Gastroesophageal sphincter (tissue), 4 donors: ENCODE measurements at regions not wholly inside any gene's neighbourhood (a gene's known extent, or its start where the extent isn't known, plus 50 kb on each side); places are given as distances from the start of the nearest gene placed in this dataset.

ENCODE experiments used
- ATAC-seq: fragments of 150-250 bp; one replicate; pipeline ENCODE4 v1.9.1; 2016; ENCODE audit warnings: mild to moderate bottlenecking, moderate library complexity
- H3K27ac ChIP-seq, 4 donors: fragments of 200-600 bp; sonication (generic) in 3 of 4; 1 replicate in 3 of 4; 2 replicates in 1 of 4; pipeline ENCODE4 v1.5.1; 2016 to 2019
- H3K27me3 ChIP-seq: fragments of 200-600 bp; sonication (generic); one replicate; pipeline ENCODE4 v1.5.1; 2019
- H3K36me3 ChIP-seq, 2 donors: fragments of 200-600 bp; sonication (generic); one replicate each; pipeline ENCODE4 v1.5.1; 2019; ENCODE audit warnings: control low read depth in 1 of 2
- H3K4me1 ChIP-seq, 3 donors: fragments of 200-600 bp; sonication (generic); 1 replicate in 2 of 3; 2 replicates in 1 of 3; pipeline ENCODE4 v1.5.1; 2016 to 2019; ENCODE audit warnings: control low read depth in 2 of 3
- H3K4me3 ChIP-seq, 2 donors: fragments of 200-600 bp; sonication (generic); one replicate each; pipeline ENCODE4 v1.5.1; 2019; ENCODE audit warnings: mild to moderate bottlenecking in 1 of 2, moderate library complexity in 1 of 2
- H3K9me3 ChIP-seq, 3 donors: fragments of 200-600 bp; sonication (generic); one replicate each; pipeline ENCODE4 v1.5.1; 2017 to 2019; ENCODE audit warnings: control low read depth in 2 of 3
- EP300 ChIP-seq: sonication (generic); formaldehyde crosslinking; IDR thresholded peaks from one replicate; pipeline ENCODE4 v1.6.1; 2017; ENCODE audit warnings: antibody characterized with exemption, mild to moderate bottlenecking
- POLR2A ChIP-seq, 2 donors: fragments of 450-650 bp; IDR thresholded peaks; one replicate each; pipeline ENCODE4 v1.6.1; 2017; ENCODE audit warnings: antibody characterized with exemption in 2 of 2, mild to moderate bottlenecking in 2 of 2, moderate library complexity in 1 of 2
- POLR2AphosphoS5 ChIP-seq: sonication (generic); formaldehyde crosslinking; IDR thresholded peaks from one replicate; pipeline ENCODE4 v1.6.1; 2017; ENCODE audit warnings: antibody characterized with exemption
- WGBS, 2 donors: methylation state at CpG; one replicate each; pipeline ENCODE4 v1.1.5; 2018; ENCODE audit warnings: low coverage in 1 of 2; 5-methylcytosine and 5-hydroxymethylcytosine counted together
- TF ChIP-seq, protein P1 (sequence below), 4 experiments: fragments of 200-600 bp in 2 of 4; fragments of 450-650 bp in 2 of 4; sonication (generic) in 1 of 4; IDR thresholded peaks; one replicate each; pipeline ENCODE4 v1.5.1; 2017 to 2019; ENCODE audit warnings: antibody characterized with exemption in 4 of 4, mild to moderate bottlenecking in 2 of 4, moderate library complexity in 2 of 4

DNA sequence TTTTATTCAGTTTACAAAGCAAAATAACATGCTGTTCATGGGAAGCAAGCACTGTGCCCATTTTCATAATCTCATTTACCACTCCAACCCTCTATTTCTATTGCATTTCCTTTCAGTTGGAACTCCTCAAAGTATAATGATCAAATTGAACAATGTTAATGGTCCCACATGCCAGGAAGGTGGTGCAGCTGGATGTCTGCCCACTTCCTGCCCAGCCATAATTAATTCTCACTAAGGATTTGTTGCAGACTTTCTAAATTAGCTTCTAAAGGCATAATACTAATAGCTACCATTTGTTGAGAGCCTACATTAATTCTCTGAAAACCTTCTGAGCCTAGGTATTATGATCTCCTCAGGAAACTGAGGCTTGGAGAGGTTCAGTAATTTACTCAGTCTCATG, 316.1 kb upstream of the TPM1 start:
- Histone ChIP-seq H3K4me1 (no peaks in the 10 kb centered on the region), H3K4me3 (no peak overlapping the region), H3K36me3 (peaks cover 0 to 63% of the 10 kb centered on the region in 2 donors), H3K9me3 (no peaks in the 10 kb centered on the region), H3K27me3 (no peaks in the 10 kb centered on the region), H3K27ac (no peak overlapping the region)
- ATAC-seq, result no peak
- TF ChIP-seq POLR2A (IDR thresholded peaks at IDR 0.05) (no peak), EP300 (no peak), POLR2AphosphoS5 (no peak)
- TF ChIP-seq, protein P1, sequence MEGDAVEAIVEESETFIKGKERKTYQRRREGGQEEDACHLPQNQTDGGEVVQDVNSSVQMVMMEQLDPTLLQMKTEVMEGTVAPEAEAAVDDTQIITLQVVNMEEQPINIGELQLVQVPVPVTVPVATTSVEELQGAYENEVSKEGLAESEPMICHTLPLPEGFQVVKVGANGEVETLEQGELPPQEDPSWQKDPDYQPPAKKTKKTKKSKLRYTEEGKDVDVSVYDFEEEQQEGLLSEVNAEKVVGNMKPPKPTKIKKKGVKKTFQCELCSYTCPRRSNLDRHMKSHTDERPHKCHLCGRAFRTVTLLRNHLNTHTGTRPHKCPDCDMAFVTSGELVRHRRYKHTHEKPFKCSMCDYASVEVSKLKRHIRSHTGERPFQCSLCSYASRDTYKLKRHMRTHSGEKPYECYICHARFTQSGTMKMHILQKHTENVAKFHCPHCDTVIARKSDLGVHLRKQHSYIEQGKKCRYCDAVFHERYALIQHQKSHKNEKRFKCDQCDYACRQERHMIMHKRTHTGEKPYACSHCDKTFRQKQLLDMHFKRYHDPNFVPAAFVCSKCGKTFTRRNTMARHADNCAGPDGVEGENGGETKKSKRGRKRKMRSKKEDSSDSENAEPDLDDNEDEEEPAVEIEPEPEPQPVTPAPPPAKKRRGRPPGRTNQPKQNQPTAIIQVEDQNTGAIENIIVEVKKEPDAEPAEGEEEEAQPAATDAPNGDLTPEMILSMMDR (IDR thresholded peaks at IDR 0.05), result no peak

DNA sequence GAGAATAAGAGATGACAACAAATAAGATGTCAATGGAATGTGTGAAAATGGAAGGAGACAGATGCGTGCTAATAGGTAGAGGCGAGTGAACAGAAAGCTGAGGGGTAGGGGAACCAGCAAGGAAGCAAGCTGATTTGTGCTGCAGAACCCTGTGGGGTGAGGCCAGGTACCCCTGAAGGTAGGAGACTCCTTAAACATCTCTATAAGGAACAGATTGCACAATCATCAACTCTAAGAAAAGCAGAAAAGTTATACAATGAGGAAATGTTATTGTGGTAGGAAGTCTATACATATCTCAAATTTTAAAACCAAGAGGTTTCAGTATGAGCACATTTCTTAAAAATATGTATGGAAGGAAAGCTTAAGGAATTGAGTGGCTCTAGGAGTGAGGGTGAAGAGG, 315.0 kb upstream of the TPM1 start:
- H3K36me3 ChIP-seq, result peaks cover 0 to 54% of the 10 kb centered on the region in 2 donors
- no peaks in the 10 kb centered on the region for H3K9me3 ChIP-seq
- WGBS, 2 donors, result 87 to 93% methylated on average over 2 of the region's 2 CpGs
- H3K27ac ChIP-seq, result no peak overlapping the region
- no peak for ATAC-seq
- H3K4me3 ChIP-seq, result no peak overlapping the region
- H3K27me3 ChIP-seq, result no peaks in the 10 kb centered on the region
- TF ChIP-seq POLR2AphosphoS5 (no peak), EP300 (no peak), POLR2A (IDR thresholded peaks at IDR 0.05) (no peak)
- TF ChIP-seq, protein P1 (IDR thresholded peaks at IDR 0.05), result no peak
- H3K4me1 ChIP-seq, result no peaks in the 10 kb centered on the region

DNA sequence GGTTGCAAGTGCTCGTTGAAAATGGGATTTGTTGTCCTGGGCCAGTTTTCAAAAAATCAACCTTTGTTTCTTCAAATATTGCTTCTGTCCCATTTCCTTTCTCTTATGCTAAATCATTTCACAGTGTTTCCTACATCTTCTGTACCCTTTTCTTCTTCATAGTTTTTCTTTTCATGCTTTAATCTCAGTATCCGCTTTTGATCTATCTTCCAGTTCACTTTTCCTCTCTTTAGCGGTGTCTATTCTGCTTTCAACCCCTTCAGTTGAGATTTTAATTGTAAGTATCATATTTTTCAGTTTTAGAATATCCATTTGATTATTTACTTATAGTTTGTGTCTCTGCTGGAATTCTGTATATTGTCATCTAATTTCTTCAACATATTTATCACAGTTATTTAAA, 311.7 kb upstream of the TPM1 start:
- H3K27me3 ChIP-seq, result no peaks in the 10 kb centered on the region
- 90 to 100% methylated on average over 2 to 3 of the region's 3 CpGs for WGBS, 2 donors
- peaks cover 0 to 32% of the 10 kb centered on the region in 2 donors for H3K36me3 ChIP-seq
- ATAC-seq, result no peak
- H3K4me3 ChIP-seq, result no peak overlapping the region
- no peak overlapping the region for H3K27ac ChIP-seq
- H3K9me3 ChIP-seq, result no peaks in the 10 kb centered on the region
- no peak for TF ChIP-seq POLR2A (IDR thresholded peaks at IDR 0.05)
- TF ChIP-seq, protein P1 (IDR thresholded peaks at IDR 0.05), result no peak
- no peak for TF ChIP-seq POLR2AphosphoS5
- TF ChIP-seq EP300, result no peak
- no peaks in the 10 kb centered on the region for H3K4me1 ChIP-seq

DNA sequence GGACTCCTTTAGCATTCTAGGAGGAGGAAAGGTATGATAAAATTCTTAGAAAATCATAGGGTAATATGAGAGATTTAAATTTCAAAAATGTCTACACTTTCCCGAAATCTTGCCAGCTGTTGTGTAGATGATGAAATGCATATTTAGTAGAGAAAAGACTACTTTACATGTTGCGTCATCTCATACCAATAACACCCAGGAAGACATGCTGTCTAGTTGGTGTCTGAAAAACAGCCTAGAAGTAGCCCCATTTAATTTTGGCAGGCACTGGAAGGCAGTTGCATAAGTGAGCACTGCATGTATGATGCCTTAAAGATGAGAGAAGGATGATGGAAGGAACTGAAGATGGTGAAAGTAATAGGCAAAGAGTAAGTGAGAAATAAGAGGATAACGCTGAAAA, 310.5 kb upstream of the TPM1 start:
- Histone ChIP-seq H3K9me3 (no peaks in the 10 kb centered on the region), H3K4me3 (no peak overlapping the region), H3K27ac (no peak overlapping the region), H3K27me3 (no peaks in the 10 kb centered on the region), H3K4me1 (no peaks in the 10 kb centered on the region), H3K36me3 (peaks cover 0 to 24% of the 10 kb centered on the region in 2 donors)
- ATAC-seq, result no peak
- TF ChIP-seq POLR2AphosphoS5 (no peak), POLR2A (IDR thresholded peaks at IDR 0.05) (no peak), EP300 (no peak)
- TF ChIP-seq, protein P1 (IDR thresholded peaks at IDR 0.05), result no peak
- WGBS, 2 donors, result 97 to 100% methylated on average over 3 of the region's 3 CpGs

DNA sequence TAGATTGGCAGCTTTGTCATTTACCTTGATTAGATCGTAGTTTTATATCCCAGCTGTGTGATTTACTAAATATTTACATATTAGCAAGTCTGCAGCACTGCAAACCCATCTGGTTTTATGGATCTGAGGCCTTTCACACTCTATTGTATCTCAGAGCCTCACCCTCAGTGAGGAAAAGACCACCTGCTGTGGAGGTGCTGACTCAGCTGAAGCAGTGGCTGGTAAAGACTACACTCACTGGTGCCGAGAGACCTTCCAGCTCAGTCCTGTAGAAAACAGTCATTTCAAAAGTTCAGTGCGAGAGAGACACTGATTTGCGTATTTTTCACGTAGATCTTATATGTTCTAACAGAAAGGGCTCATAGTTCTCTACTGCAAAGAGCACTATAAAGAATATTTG, 307.8 kb upstream of the TPM1 start:
- Histone ChIP-seq H3K9me3 (no peaks in the 10 kb centered on the region), H3K36me3 (peaks cover 0 to 31% of the 10 kb centered on the region in 2 donors), H3K4me1 (no peaks in the 10 kb centered on the region), H3K27me3 (no peaks in the 10 kb centered on the region), H3K27ac (no peak overlapping the region), H3K4me3 (no peak overlapping the region)
- no peak for ATAC-seq
- WGBS, 2 donors, result 90 to 97% methylated on average over 3 to 5 of the region's 5 CpGs
- no peak for TF ChIP-seq POLR2AphosphoS5
- TF ChIP-seq POLR2A (IDR thresholded peaks at IDR 0.05), result no peak
